SU-DHL-6 (cell line): ENCODE measurements at regions not wholly inside any gene's neighbourhood (a gene's known extent, or its start where the extent isn't known, plus 50 kb on each side); places are given as distances from the start of the nearest gene placed in this dataset.

Source experiments
- H2AFZ ChIP-seq: fragments of 200-600 bp; sonication (generic); 2 replicates; pipeline ENCODE4 v1.6.1; 2014; ENCODE audit warnings: low read depth, mild to moderate bottlenecking, moderate library complexity, mixed read lengths, antibody characterized with exemption, low read length; ENCODE audit not compliant: severe bottlenecking
- H3F3A ChIP-seq: fragments of 200-600 bp; shearing (Covaris generic); 2 replicates; pipeline ENCODE4 v1.6.0; 2016; ENCODE audit warnings: antibody characterized with exemption, mild to moderate bottlenecking; ENCODE audit not compliant: insufficient read depth
- H3K27ac ChIP-seq: fragments of 200-600 bp; sonication (generic); 2 replicates; pipeline ENCODE4 v1.5.1; 2016; ENCODE audit warnings: low read depth, mild to moderate bottlenecking, low read length, moderate library complexity, mixed read lengths
- H3K27me3 ChIP-seq: fragments of 200-600 bp; sonication (generic), shearing (Covaris generic); 2 replicates; pipeline ENCODE4 v1.6.0; 2014; ENCODE audit warnings: mild to moderate bottlenecking, low read length
- H3K36me3 ChIP-seq: fragments of 200-600 bp; sonication (generic); 2 replicates; pipeline ENCODE4 v1.6.1; 2014; ENCODE audit warnings: mild to moderate bottlenecking, low read length, mixed read lengths
- H3K4me2 ChIP-seq: fragments of 300-600, 200-600 bp; shearing (Covaris generic), sonication (generic); 2 replicates; pipeline ENCODE4 v1.6.0; 2014; ENCODE audit warnings: low read length, low read depth, mild to moderate bottlenecking; ENCODE audit not compliant: poor library complexity, severe bottlenecking
- H3K4me3 ChIP-seq: fragments of 200-600 bp; sonication (generic); 2 replicates; pipeline ENCODE4 v1.5.1; 2014; ENCODE audit warnings: antibody characterized with exemption, low read length, mild to moderate bottlenecking, mixed read lengths; ENCODE audit not compliant: insufficient read depth, poor library complexity, severe bottlenecking
- H3K79me2 ChIP-seq: fragments of 200-600 bp; sonication (generic); 2 replicates; pipeline ENCODE4 v1.6.1; 2014; ENCODE audit warnings: mild to moderate bottlenecking, low read length, moderate library complexity; ENCODE audit not compliant: insufficient read depth
- H3K9ac ChIP-seq: fragments of 200-600 bp; sonication (generic); 2 replicates; pipeline ENCODE4 v1.7.0; 2014; ENCODE audit warnings: mild to moderate bottlenecking, low read length
- H3K9me2 ChIP-seq: fragments of 200-600 bp; sonication (generic); replicated peaks from 2 replicates; pipeline ENCODE4 v1.6.1; 2014; ENCODE audit warnings: low read length; ENCODE audit not compliant: insufficient read depth
- H3K9me3 ChIP-seq: fragments of 200-600 bp; sonication (generic); 2 replicates; pipeline ENCODE4 v1.6.1; 2014; ENCODE audit warnings: low read length, mixed read lengths; ENCODE audit not compliant: insufficient read depth
- H4K20me1 ChIP-seq: fragments of 200-600 bp; sonication (generic); 2 replicates; pipeline ENCODE4 v1.6.1; 2014; ENCODE audit warnings: low read depth, mild to moderate bottlenecking, antibody characterized with exemption, low read length, moderate library complexity, mixed read lengths
- EZH2phosphoT487 ChIP-seq: fragments of 200-600 bp; sonication (generic), shearing (Covaris generic); conservative IDR thresholded peaks from 2 replicates; pipeline ENCODE4 v1.6.1; 2018; ENCODE audit warnings: mild to moderate bottlenecking, antibody characterized with exemption, low read length, moderate library complexity, mixed read lengths
- TF ChIP-seq, protein P1 (sequence below): fragments of 200-600 bp; sonication (generic); IDR thresholded peaks from one replicate; pipeline ENCODE4 v1.5.1; 2017; ENCODE audit warnings: antibody characterized with exemption, mild to moderate bottlenecking, low read length, moderate library complexity; ENCODE audit not compliant: insufficient read depth, poor library complexity, severe bottlenecking

DNA sequence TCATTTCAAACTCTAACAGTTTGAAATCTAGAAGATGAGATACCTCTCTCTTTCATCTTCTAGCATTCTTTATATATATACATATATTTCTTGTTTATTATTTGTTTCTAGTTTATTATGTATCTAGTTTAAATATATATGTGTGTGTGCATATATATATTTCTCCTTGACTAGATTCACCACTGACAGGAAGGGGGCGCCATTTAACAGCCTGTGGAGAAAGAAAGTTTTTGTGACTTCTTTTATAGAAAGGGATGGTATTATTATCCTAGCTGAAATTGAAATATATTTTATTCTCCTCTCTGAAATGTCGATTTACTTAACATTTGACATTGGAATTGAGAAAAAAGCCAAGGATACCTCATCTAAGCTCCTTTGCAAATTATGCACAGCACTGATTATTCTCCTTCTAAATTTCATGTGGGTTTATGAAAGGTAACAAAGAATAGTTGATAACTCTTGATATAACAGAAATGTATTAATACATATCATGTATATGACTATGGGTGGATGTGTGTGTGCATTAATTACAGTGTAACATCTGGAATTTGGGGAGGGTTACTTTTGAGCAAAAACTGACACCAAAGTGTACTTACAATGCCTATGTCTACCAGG lies 160.7 kb upstream of the NT5C1B start:
- H3K27me3 ChIP-seq, result no peaks in the 10 kb centered on the region
- no peak overlapping the region for H3K4me3 ChIP-seq
- H2AFZ ChIP-seq, result no peak overlapping the region
- no peak overlapping the region for H3K27ac ChIP-seq
- no peaks in the 10 kb centered on the region for H3K36me3 ChIP-seq
- no peak overlapping the region for H3K4me2 ChIP-seq
- H3F3A ChIP-seq, result no peaks in the 10 kb centered on the region
- no peaks in the 10 kb centered on the region for H3K79me2 ChIP-seq
- no peaks in the 10 kb centered on the region for H4K20me1 ChIP-seq
- H3K9me2 ChIP-seq, result no peaks in the 10 kb centered on the region
- no peaks in the 10 kb centered on the region for H3K9me3 ChIP-seq
- no peak overlapping the region for H3K9ac ChIP-seq
- TF ChIP-seq, protein P1, sequence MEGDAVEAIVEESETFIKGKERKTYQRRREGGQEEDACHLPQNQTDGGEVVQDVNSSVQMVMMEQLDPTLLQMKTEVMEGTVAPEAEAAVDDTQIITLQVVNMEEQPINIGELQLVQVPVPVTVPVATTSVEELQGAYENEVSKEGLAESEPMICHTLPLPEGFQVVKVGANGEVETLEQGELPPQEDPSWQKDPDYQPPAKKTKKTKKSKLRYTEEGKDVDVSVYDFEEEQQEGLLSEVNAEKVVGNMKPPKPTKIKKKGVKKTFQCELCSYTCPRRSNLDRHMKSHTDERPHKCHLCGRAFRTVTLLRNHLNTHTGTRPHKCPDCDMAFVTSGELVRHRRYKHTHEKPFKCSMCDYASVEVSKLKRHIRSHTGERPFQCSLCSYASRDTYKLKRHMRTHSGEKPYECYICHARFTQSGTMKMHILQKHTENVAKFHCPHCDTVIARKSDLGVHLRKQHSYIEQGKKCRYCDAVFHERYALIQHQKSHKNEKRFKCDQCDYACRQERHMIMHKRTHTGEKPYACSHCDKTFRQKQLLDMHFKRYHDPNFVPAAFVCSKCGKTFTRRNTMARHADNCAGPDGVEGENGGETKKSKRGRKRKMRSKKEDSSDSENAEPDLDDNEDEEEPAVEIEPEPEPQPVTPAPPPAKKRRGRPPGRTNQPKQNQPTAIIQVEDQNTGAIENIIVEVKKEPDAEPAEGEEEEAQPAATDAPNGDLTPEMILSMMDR, result peak; percentile 86
- no peak for TF ChIP-seq EZH2phosphoT487

DNA sequence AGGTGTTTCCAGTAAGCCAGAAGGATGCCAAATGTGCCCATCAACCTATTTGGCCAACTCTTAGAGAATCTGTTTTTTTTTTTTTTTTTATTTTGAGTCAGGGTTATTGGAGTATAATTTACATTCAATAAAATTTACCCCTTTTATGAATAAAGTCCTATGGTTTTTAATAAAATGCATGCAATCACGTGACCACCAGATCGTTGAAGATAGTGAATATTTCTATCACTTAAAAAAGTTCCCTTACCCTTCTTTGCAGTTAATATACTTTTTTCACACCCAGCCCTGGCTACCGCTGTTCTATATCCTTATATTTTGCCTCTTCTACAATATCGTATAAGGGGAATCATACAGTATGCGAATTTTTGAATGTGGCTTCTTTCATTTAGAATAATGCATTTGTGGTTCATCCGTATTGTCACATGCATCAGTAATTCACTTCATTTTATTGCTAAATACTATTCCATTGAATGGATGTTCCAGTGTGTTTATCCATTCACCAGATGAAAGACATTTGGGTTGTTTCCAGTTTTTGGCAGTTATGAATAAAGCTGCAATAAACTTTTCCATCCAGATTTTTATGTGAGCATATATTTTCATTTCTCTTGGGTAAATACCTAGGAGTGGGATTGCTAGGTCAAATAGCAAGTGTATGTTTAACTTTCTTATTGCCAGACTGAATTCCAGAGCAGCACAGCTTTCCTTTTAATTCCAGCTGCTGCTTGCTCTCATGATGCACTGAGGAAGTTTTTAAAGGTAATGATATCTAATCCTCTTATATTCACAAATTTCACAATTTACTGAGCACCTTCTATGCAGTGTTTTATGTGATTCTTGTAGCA lies 156.3 kb upstream of the NT5C1B start:
- Histone ChIP-seq H3K9me2 (no peaks in the 10 kb centered on the region), H3K79me2 (no peaks in the 10 kb centered on the region), H4K20me1 (no peaks in the 10 kb centered on the region), H2AFZ (no peak overlapping the region), H3F3A (no peaks in the 10 kb centered on the region), H3K4me2 (no peak overlapping the region), H3K27ac (no peak overlapping the region), H3K9ac (no peak overlapping the region), H3K4me3 (no peak overlapping the region), H3K36me3 (no peaks in the 10 kb centered on the region), H3K27me3 (no peaks in the 10 kb centered on the region), H3K9me3 (no peaks in the 10 kb centered on the region)
- TF ChIP-seq, protein P1, result no peak
- no peak for TF ChIP-seq EZH2phosphoT487

DNA sequence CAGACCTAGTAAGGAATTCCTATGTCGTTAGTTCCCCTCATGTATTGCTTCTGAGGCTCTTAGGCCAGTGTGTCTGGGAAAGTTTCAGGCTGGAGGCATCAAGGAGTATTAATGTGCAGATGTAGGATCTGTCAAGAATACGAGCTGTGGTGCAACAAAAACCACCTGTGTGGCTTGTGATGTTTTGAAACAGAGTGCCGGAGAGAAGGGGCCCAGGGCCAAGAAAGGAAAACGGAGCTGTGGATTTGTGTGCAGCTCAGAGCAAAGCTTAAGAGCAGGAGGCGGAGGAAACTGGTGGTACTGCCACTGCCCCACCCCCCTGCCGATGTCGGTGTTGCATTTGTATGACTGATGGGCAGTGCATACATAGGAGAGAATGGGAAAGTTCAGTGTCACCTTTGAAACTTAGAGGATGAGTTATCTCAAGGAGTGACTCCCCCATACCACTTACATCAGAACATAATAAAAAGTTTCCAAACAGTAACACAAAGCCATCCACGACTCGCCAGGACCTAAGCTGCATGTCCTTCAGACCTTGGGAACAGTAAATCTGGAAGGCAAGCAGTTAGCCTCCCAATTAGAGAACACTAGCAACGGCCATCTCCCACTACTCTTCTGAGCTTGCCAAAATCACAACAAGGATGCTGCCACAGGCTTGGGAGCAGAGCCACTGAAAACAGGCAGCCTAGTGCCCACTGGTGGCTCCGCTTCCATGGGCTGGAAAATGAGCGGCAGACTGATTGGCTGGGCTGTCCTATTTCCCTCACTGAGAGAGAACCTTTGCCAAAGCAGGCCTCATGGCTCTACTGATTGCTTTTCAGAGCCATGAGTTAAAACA lies 152.7 kb upstream of the NT5C1B start:
- Histone ChIP-seq H3K4me2 (no peak overlapping the region), H3K9me2 (no peaks in the 10 kb centered on the region), H3K79me2 (no peaks in the 10 kb centered on the region), H3K9ac (no peak overlapping the region), H3F3A (no peaks in the 10 kb centered on the region), H4K20me1 (no peaks in the 10 kb centered on the region), H3K9me3 (no peaks in the 10 kb centered on the region), H3K27me3 (no peaks in the 10 kb centered on the region), H3K4me3 (no peak overlapping the region), H3K27ac (no peak overlapping the region), H3K36me3 (no peaks in the 10 kb centered on the region), H2AFZ (no peak overlapping the region)
- no peak for TF ChIP-seq EZH2phosphoT487
- TF ChIP-seq, protein P1, result no peak
